Uterus (tissue), 3 donors: ENCODE measurements at regions not wholly inside any gene's neighbourhood (a gene's known extent, or its start where the extent isn't known, plus 50 kb on each side); places are given as distances from the start of the nearest gene placed in this dataset.

ENCODE experiments used
- DNase-seq, 2 donors: peaks; one replicate each; pipeline ENCODE4 v3.0.0-alpha.2; 2019 to 2020
- H3K27ac ChIP-seq, 2 donors: fragments of 200-600 bp; sonication (generic); 1 replicate in 1 of 2; 2 replicates in 1 of 2; pipeline ENCODE4 v1.5.1; 2016 to 2018
- H3K27me3 ChIP-seq, 2 donors: fragments of 200-600 bp; sonication (generic); one replicate each; pipeline ENCODE4 v1.5.1; 2018 to 2019; ENCODE audit warnings: control low read depth in 1 of 2
- H3K36me3 ChIP-seq, 2 donors: fragments of 200-600 bp; sonication (generic); one replicate each; pipeline ENCODE4 v1.5.1; 2019; ENCODE audit warnings: control low read depth in 1 of 2
- H3K4me1 ChIP-seq, 2 donors: fragments of 200-600 bp; sonication (generic); one replicate each; pipeline ENCODE4 v1.5.1; 2018 to 2019; ENCODE audit warnings: control low read depth in 1 of 2
- H3K4me3 ChIP-seq, 2 donors: fragments of 200-600 bp; sonication (generic); 1 replicate in 1 of 2; 2 replicates in 1 of 2; pipeline ENCODE4 v1.5.1; 2018 to 2019; ENCODE audit warnings: mild to moderate bottlenecking in 1 of 2
- H3K9me3 ChIP-seq, 2 donors: fragments of 200-600 bp; sonication (generic); one replicate each; pipeline ENCODE4 v1.5.1; 2019; ENCODE audit warnings: control low read depth in 1 of 2
- CTCF ChIP-seq, 4 experiments: fragments of 200-600 bp in 2 of 4; fragments of 450-650 bp in 2 of 4; sonication (generic) in 2 of 4; IDR thresholded peaks; one replicate each; pipeline ENCODE4 v1.5.1; 2016 to 2019; ENCODE audit warnings: antibody characterized with exemption in 4 of 4, mild to moderate bottlenecking in 2 of 4, moderate library complexity in 1 of 4
- POLR2A ChIP-seq, 2 donors: fragments of 450-650 bp; IDR thresholded peaks; one replicate each; pipeline ENCODE4 v1.6.1; 2016; ENCODE audit warnings: antibody characterized with exemption in 2 of 2, mild to moderate bottlenecking in 1 of 2, moderate library complexity in 1 of 2
- intact Hi-C: fragments of 100-400 bp; cut with DNase I; formaldehyde crosslinking; loops from one replicate; pipeline ENCODE4 v1.15.1; 2023; ENCODE audit warnings: low total_unique reads
- donor health status: DM: yes; HTN: yes; CAD: no.

- no peaks in the 10 kb centered on the region for H3K4me1 ChIP-seq
- TF ChIP-seq POLR2A (IDR thresholded peaks at IDR 0.05), result no peak
- no peak for TF ChIP-seq CTCF (IDR thresholded peaks at IDR 0.05)
- H3K4me3 ChIP-seq, result no peak overlapping the region
- no peaks in the 10 kb centered on the region for H3K27me3 ChIP-seq
- H3K36me3 ChIP-seq, result no peaks in the 10 kb centered on the region
- intact Hi-C loops, result no loop called here
- H3K9me3 ChIP-seq, result peaks cover 0 to under 1% of the 10 kb centered on the region in 2 donors
- H3K27ac ChIP-seq, result no peak overlapping the region
- no peak for DNase-seq
These were observed 246.6 kb downstream of the PRELID2 start for GRCh38 chr5:145588558-145588957.

DNA sequence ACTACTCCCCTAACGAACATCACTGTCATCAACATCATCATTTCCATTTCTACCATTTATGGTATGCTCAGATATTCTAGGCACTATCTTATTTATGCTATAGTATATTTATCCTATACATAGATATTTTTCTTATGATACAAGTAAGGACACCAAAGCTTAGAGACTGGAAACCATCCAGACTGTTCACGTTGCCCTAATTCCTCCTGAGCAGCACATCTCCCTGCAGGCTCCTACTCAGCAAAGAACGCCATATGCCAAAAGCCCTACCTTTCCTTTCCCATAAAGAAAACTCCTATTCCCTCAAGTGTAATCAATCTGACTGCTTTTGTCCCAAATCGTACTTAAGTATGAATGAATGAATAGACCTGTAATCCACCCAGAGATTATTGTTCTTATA is 247.0 kb downstream of the PRELID2 start:
- peaks cover 0 to 5% of the 10 kb centered on the region in 2 donors for H3K9me3 ChIP-seq
- intact Hi-C loops, result no loop called here
- H3K4me1 ChIP-seq, result no peaks in the 10 kb centered on the region
- H3K27me3 ChIP-seq, result no peaks in the 10 kb centered on the region
- TF ChIP-seq POLR2A (IDR thresholded peaks at IDR 0.05) (no peak), CTCF (IDR thresholded peaks at IDR 0.05) (no peak)
- H3K4me3 ChIP-seq, result no peak overlapping the region
- DNase-seq, result no peak
- H3K36me3 ChIP-seq, result no peaks in the 10 kb centered on the region
- no peak overlapping the region for H3K27ac ChIP-seq

DNA sequence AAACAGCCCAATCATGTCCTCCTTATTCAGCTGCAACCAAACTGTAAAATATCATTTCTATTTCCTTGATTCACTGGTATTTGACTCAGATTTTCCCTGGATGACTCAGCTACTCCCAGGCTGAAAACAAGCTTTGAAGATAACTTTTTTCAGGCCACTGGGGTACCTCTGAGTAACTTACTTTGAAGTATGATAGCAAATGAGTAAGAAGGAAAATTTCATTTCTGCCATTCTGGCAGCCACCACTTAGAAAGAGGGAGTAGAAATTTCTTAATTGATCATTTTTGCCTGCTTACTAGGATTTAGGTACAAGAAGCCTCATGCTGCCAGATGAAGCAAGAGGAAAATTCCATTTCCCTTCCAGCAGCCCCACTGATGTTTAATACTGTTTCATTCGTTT is 247.4 kb downstream of the PRELID2 start:
- peaks cover 0 to 6% of the 10 kb centered on the region in 2 donors for H3K9me3 ChIP-seq
- no peak for TF ChIP-seq CTCF (IDR thresholded peaks at IDR 0.05)
- no peak for TF ChIP-seq POLR2A (IDR thresholded peaks at IDR 0.05)
- H3K36me3 ChIP-seq, result no peaks in the 10 kb centered on the region
- H3K4me1 ChIP-seq, result no peaks in the 10 kb centered on the region
- no peak overlapping the region for H3K27ac ChIP-seq
- H3K4me3 ChIP-seq, result no peak overlapping the region
- DNase-seq, result no peak
- intact Hi-C loops, result no loop called here
- H3K27me3 ChIP-seq, result no peaks in the 10 kb centered on the region

DNA sequence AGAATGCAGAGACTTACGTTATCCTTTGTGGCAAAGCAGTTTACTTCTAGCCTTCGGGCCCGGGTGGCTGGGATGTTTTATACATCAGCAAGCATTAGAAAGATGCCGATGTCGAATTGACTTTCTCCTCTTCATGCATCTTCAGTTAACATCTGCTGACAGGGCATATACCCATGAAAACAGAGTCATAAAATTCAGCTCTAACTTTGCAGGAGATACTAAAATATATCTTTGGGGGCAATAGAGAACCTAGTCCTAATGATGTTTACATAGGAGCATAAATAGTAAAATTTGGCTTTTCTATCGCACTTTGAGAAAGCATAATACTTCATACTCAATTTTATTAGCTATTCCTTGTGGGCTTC is 247.9 kb downstream of the PRELID2 start:
- Histone ChIP-seq H3K9me3 (peaks cover 0 to 6% of the 10 kb centered on the region in 2 donors), H3K36me3 (no peaks in the 10 kb centered on the region), H3K27me3 (no peaks in the 10 kb centered on the region), H3K4me1 (no peaks in the 10 kb centered on the region), H3K4me3 (no peak overlapping the region), H3K27ac (no peak overlapping the region)
- intact Hi-C loops, result no loop called here
- no peak for DNase-seq
- TF ChIP-seq CTCF (IDR thresholded peaks at IDR 0.05) (no peak), POLR2A (IDR thresholded peaks at IDR 0.05) (no peak)

DNA sequence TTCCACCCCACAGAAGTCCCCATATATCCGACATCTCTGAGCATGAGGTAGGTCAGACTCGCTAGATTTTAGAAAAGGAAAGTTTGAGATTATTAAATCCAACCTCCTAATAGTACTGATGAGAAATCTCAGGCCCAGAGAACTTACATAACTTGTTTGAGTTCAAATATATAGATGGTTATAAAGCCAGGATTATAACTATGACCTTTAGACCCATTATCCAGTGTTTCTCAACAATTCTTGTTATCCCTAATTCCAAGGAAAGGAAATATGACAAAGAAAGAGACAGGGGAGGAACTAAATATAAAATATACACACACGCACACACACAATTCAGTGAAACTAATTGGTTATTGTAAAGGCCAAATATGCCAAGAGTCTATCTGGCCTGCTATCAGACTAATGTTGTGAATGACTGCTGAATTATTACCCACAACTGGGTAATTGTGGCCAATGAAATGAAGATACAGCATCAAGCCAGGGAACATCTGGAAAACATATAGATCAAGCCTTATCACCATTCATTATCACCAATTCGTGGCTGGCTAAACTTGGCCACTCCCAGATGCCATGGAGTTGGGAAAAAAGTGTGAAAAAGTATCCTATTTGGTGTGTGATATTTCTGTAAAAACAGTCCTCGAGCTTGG is 248.4 kb downstream of the PRELID2 start:
- TF ChIP-seq CTCF (IDR thresholded peaks at IDR 0.05), result no peak
- no peak for TF ChIP-seq POLR2A (IDR thresholded peaks at IDR 0.05)
- intact Hi-C loops, result no loop called here

More for the DNA sequence above, 248.4 kb downstream of the PRELID2 start:
- no peak overlapping the region for H3K4me3 ChIP-seq
- H3K27me3 ChIP-seq, result no peaks in the 10 kb centered on the region
- no peak for DNase-seq
- H3K36me3 ChIP-seq, result no peaks in the 10 kb centered on the region
- no peak overlapping the region for H3K27ac ChIP-seq
- H3K4me1 ChIP-seq, result no peaks in the 10 kb centered on the region
- H3K9me3 ChIP-seq, result peaks cover 0 to 6% of the 10 kb centered on the region in 2 donors
